Tibial artery (tissue), 4 donors: ENCODE measurements at regions not wholly inside any gene's neighbourhood (a gene's known extent, or its start where the extent isn't known, plus 50 kb on each side); places are given as distances from the start of the nearest gene placed in this dataset.

Experiments
- DNase-seq, 2 donors: peaks; one replicate each; pipeline ENCODE4 v3.0.0-alpha.2; 2019
- H3K27ac ChIP-seq, 2 donors: fragments of 200-600 bp; sonication (generic) in 1 of 2; 1 replicate in 1 of 2; 2 replicates in 1 of 2; pipeline ENCODE4 v1.5.1; 2018 to 2019; ENCODE audit warnings: mild to moderate bottlenecking in 1 of 2
- H3K27me3 ChIP-seq, 2 donors: fragments of 200-600 bp; sonication (generic) in 1 of 2; one replicate each; pipeline versions ENCODE4 v1.5.1 to v1.6.0; 2016 to 2019
- H3K36me3 ChIP-seq, 3 donors: fragments of 200-600 bp; sonication (generic) in 2 of 3; one replicate each; pipeline ENCODE4 v1.5.1; 2016 to 2019; ENCODE audit warnings: mild to moderate bottlenecking in 2 of 3
- H3K4me1 ChIP-seq, 4 donors: fragments of 200-600 bp; sonication (generic) in 2 of 4; 1 replicate in 3 of 4; 2 replicates in 1 of 4; pipeline ENCODE4 v1.5.1; 2016 to 2019
- H3K4me3 ChIP-seq, 2 donors: fragments of 200-600 bp; sonication (generic) in 1 of 2; 1 replicate in 1 of 2; 2 replicates in 1 of 2; pipeline ENCODE4 v1.5.1; 2018 to 2019; ENCODE audit warnings: mild to moderate bottlenecking in 2 of 2
- H3K9me3 ChIP-seq, 3 donors: fragments of 200-600 bp; sonication (generic) in 1 of 3; one replicate each; pipeline ENCODE4 v1.5.1; 2016 to 2019
- intact Hi-C: fragments of 100-400 bp; cut with DNase I; formaldehyde crosslinking; loops from one replicate; pipeline ENCODE4 v1.15.0; 2023; ENCODE audit warnings: low total_unique reads
- TF ChIP-seq, protein P1 (sequence below), 2 experiments: fragments of 200-600 bp in 1 of 2; fragments of 450-650 bp in 1 of 2; IDR thresholded peaks; one replicate each; pipeline ENCODE4 v1.5.1; 2017 to 2019; ENCODE audit warnings: antibody characterized with exemption in 2 of 2, mild to moderate bottlenecking in 1 of 2, moderate library complexity in 1 of 2

DNA sequence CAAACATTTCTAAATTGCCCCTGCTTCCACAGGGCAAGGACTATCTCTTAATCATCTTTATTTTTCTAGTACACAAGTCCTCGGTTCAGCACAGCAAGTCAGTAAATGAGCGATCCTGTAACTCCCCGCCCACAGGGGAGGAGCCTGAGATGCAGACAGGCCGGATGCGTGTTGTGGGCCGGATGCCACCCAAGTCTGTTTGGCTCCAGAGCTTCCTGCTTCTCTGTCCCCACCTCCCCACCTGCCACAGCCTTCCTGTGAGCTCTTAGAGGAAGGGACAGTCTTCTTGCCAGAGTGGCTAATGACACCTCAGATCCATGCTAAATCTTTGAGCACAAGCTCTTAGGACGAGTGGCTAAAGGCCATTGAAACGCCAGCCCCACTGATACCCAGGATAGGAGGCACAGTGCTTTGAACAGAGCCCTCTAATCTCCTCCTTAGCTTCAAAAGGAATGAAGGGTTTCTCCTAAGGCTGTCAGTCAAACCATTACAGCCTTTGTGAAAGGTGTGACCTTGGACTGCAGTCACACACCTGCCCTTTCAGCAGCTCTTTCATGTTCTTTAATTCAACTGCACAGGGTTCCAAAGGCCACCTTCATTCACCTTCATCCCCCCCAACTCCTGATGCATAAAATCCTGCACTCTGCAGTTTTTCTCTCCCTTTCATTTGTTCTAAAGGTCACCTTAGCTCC lies 264.3 kb downstream of the TFAP2C start:
- H3K4me1 ChIP-seq: no peaks in the 10 kb centered on the region
- no peak overlapping the region for H3K4me3 ChIP-seq
- no peaks in the 10 kb centered on the region for H3K36me3 ChIP-seq
- intact Hi-C loops: no loop called here
- H3K27ac ChIP-seq: no peak overlapping the region
- no peaks in the 10 kb centered on the region for H3K9me3 ChIP-seq
- no peak for DNase-seq
- TF ChIP-seq, protein P1, sequence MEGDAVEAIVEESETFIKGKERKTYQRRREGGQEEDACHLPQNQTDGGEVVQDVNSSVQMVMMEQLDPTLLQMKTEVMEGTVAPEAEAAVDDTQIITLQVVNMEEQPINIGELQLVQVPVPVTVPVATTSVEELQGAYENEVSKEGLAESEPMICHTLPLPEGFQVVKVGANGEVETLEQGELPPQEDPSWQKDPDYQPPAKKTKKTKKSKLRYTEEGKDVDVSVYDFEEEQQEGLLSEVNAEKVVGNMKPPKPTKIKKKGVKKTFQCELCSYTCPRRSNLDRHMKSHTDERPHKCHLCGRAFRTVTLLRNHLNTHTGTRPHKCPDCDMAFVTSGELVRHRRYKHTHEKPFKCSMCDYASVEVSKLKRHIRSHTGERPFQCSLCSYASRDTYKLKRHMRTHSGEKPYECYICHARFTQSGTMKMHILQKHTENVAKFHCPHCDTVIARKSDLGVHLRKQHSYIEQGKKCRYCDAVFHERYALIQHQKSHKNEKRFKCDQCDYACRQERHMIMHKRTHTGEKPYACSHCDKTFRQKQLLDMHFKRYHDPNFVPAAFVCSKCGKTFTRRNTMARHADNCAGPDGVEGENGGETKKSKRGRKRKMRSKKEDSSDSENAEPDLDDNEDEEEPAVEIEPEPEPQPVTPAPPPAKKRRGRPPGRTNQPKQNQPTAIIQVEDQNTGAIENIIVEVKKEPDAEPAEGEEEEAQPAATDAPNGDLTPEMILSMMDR (IDR thresholded peaks at IDR 0.05): no peak
- H3K27me3 ChIP-seq: no peaks in the 10 kb centered on the region

DNA sequence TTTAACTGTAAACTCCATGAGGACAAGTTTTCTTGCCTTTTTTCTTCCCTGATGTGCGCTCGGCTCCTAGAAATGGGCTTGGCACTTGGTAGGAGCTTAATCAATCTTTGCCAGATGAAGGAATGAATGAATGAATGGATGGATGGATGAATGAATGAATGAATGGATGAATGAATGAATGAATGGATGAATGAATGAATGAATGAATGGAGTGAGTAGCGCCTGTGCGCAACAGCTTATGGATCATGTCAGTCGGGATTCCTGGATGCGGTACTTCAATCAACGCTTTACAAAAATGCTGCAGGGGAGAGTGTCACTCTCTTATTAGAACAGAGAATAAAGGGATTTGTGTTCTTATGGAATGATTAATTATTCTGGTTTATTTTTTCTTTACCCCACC lies 267.3 kb downstream of the TFAP2C start:
- Histone ChIP-seq H3K36me3 (no peaks in the 10 kb centered on the region), H3K27me3 (no peaks in the 10 kb centered on the region), H3K4me1 (no peaks in the 10 kb centered on the region), H3K27ac (no peak overlapping the region), H3K4me3 (no peak overlapping the region), H3K9me3 (no peaks in the 10 kb centered on the region)
- TF ChIP-seq, protein P1 (IDR thresholded peaks at IDR 0.05): no peak
- DNase-seq: no peak
- intact Hi-C loops: no loop called here

DNA sequence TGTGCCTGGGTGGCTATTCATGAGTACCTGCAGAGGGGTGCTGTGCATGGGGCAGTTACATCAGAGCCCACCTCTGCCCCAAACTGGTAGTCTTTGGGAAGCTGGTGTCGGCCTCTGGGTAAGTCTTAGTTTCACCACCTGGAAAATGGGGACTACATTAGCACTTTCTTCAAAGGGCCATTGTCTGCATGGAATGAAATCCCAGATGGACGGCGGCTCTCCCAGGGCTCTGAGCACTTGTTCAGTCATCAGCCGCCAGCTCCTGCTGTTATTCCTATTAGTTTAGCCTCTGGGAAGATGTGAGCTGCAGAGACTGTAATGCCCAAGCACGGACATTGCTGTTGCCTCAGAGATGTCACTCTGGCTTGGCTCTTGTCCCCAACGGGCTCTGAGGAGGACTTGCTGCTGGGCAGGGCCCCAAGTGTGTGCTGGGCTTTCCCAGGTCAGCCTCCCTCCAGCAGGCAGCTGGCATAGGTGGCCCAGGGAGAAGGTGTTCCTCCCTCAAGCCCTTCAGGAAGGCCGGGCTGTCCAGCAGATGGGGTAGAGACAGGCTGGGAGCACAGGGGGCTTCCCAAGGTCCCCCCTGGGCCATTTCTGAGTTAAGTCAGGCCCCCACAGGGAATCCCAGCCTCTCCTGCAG lies 268.3 kb downstream of the TFAP2C start:
- DNase-seq: no peak
- H3K4me1 ChIP-seq: no peaks in the 10 kb centered on the region
- TF ChIP-seq, protein P1 (IDR thresholded peaks at IDR 0.05): no peak
- no peak overlapping the region for H3K4me3 ChIP-seq
- no peaks in the 10 kb centered on the region for H3K27me3 ChIP-seq
- H3K27ac ChIP-seq: no peak overlapping the region
- H3K9me3 ChIP-seq: no peaks in the 10 kb centered on the region
- intact Hi-C loops: no loop called here
- H3K36me3 ChIP-seq: no peaks in the 10 kb centered on the region

DNA sequence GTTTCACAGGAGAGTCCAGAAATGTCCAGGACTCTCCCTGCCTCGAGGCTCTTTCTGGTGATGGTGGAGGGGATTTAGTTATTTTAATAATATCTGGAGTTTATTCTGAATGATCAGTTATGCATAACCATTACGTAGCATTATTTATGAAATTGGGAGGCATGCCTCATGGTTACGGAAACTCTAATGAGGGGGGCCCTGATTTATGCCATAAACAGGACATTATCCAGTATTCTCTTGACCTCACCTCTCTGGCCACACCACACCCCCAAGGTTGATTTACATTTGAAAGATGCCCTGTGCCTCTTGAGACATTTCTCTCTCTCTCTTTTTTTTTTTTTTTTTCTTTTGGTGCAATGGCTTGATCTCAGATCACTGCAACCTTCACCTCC lies 268.8 kb downstream of the TFAP2C start:
- Histone ChIP-seq H3K4me3 (no peak overlapping the region), H3K27me3 (no peaks in the 10 kb centered on the region), H3K9me3 (no peaks in the 10 kb centered on the region), H3K4me1 (no peaks in the 10 kb centered on the region), H3K36me3 (no peaks in the 10 kb centered on the region), H3K27ac (no peak overlapping the region)
- TF ChIP-seq, protein P1 (IDR thresholded peaks at IDR 0.05): no peak
- intact Hi-C loops: no loop called here
- DNase-seq: no peak

DNA sequence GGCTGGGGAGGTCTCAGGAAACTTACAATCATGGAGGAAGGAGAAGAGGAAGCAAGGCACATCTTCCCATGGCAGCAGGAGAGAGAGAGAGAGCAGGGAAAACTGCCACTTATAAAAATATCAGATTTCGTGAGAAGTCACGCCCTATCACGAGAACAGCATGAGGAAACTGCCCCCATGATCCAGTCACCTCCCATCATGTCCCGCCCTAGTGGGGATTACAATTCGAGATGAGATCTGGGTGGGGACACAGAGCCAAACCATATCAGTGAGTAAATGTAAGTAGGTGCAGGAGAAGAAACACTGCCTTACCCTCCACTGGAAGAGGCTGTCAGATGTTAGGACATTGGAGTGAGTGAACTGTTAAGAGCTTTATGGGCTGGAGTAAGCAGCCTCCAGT lies 270.4 kb downstream of the TFAP2C start:
- TF ChIP-seq, protein P1 (IDR thresholded peaks at IDR 0.05): no peak
- Histone ChIP-seq H3K9me3 (no peaks in the 10 kb centered on the region), H3K4me1 (no peaks in the 10 kb centered on the region), H3K36me3 (no peaks in the 10 kb centered on the region), H3K27ac (no peak overlapping the region), H3K27me3 (no peaks in the 10 kb centered on the region), H3K4me3 (no peak overlapping the region)
- DNase-seq: no peak
- intact Hi-C loops: no loop called here
